HepG2 (cell line): ENCODE measurements at regions not wholly inside any gene's neighbourhood (a gene's known extent, or its start where the extent isn't known, plus 50 kb on each side); places are given as distances from the start of the nearest gene placed in this dataset.

Experiments
- ATAC-seq: fragments of 200-7000 bp; cut with Tn5 transposase; 3 replicates; pipeline ENCODE4 v1.9.1; 2020; ENCODE audit warnings: mild to moderate bottlenecking, moderate library complexity
- BruUV-seq: library from RNA; stranded (reverse); fragments of 400-500 nt; replicated peaks from 2 replicates; lab custom pipeline; 2021; lab: Mats Ljungman, UMichigan
- CTCF ChIA-PET: fragments of 300-600 bp; formaldehyde crosslinking; extraction: SDS; loops from one replicate; lab custom pipeline; 2021; ENCODE audit warnings: low total read pairs, inconsistent platforms, low intra/inter-chr PET ratio; lab: Yijun Ruan, JAX
- POLR2A ChIA-PET: fragments of 350-600 bp; sonication (Branson Sonifier 250); formaldehyde crosslinking; loops from one replicate; lab custom pipeline; 2020; ENCODE audit warnings: antibody characterized with exemption, inconsistent platforms; lab: Yijun Ruan, JAX
- DNase-seq: peaks from one replicate; pipeline ENCODE4 v3.0.0-alpha.2; 2015; ENCODE audit warnings: low spot score
- FAIRE-seq: peaks from 3 replicates; lab custom pipeline; 2011; peaks lifted over from hg19 to GRCh38; lab: Jason Lieb, UNC
- H2AFZ ChIP-seq: one replicate; pipeline ENCODE4 v1.6.1; 2011; ENCODE audit warnings: low read length, inconsistent platforms
- H3K27ac ChIP-seq: fragments of 300-600 bp; 3 replicates; pipeline ENCODE4 v1.8.0; 2011; ENCODE audit warnings: mixed run types, mild to moderate bottlenecking, mixed read lengths, low read length, inconsistent platforms; ENCODE audit not compliant: insufficient read depth; ENCODE audit errors: extremely low read length
- H3K27me3 ChIP-seq, 2 experiments: fragments of 200-600 bp in 1 of 2; 2 replicates in 1 of 2; 3 replicates in 1 of 2; pipeline versions ENCODE4 v1.6.0 to v1.8.0; 2011; ENCODE audit warnings: low read length in 2 of 2, mild to moderate bottlenecking in 2 of 2, moderate library complexity in 2 of 2, inconsistent platforms in 1 of 2; ENCODE audit not compliant: insufficient read depth in 2 of 2, control insufficient read depth in 1 of 2
- H3K36me3 ChIP-seq, 2 experiments: fragments of 200-600 bp in 1 of 2; replicated peaks in 1 of 2; 2 replicates in 1 of 2; 3 replicates in 1 of 2; pipeline versions ENCODE4 v1.5.1 to v1.8.0; 2011; ENCODE audit warnings: low read length in 2 of 2, inconsistent platforms in 1 of 2; ENCODE audit not compliant: insufficient read depth in 2 of 2, control insufficient read depth in 1 of 2
- H3K4me1 ChIP-seq: 2 replicates; pipeline ENCODE4 v1.5.1; 2012; ENCODE audit warnings: low read length, inconsistent platforms; ENCODE audit not compliant: insufficient read depth
- H3K4me2 ChIP-seq: 2 replicates; pipeline ENCODE4 v1.6.0; 2011; ENCODE audit warnings: low read depth, low read length, inconsistent platforms
- H3K4me3 ChIP-seq, 3 experiments: fragments of 200-600 bp in 1 of 3; sonication (generic), shearing (Covaris generic) in 1 of 3; replicated peaks in 1 of 3; 2 replicates each; pipeline ENCODE4 v1.5.1; 2011 to 2016; ENCODE audit warnings: low read length in 3 of 3, inconsistent platforms in 2 of 3, low read depth in 2 of 3, mild to moderate bottlenecking in 2 of 3, control low read depth in 1 of 3, mixed read lengths in 1 of 3; ENCODE audit not compliant: insufficient read depth in 1 of 3
- H3K79me2 ChIP-seq: one replicate; pipeline ENCODE4 v1.6.1; 2011; ENCODE audit warnings: low read length, inconsistent platforms; ENCODE audit not compliant: insufficient read depth
- H3K9ac ChIP-seq: 2 replicates; pipeline ENCODE4 v1.6.0; 2011; ENCODE audit warnings: mild to moderate bottlenecking, low read depth, low read length, inconsistent platforms; ENCODE audit not compliant: insufficient read depth
- H3K9me3 ChIP-seq: 2 replicates; pipeline ENCODE4 v1.5.1; 2012; ENCODE audit warnings: mild to moderate bottlenecking, low read length
- H4K20me1 ChIP-seq: 2 replicates; pipeline ENCODE4 v1.6.0; 2011; ENCODE audit warnings: inconsistent platforms, mild to moderate bottlenecking, low read length, moderate library complexity; ENCODE audit not compliant: insufficient read depth
- HOXA3 ChIP-seq: sonication (generic); formaldehyde crosslinking; IDR thresholded peaks from 2 replicates; pipeline ENCODE4 v1.5.0; 2020; ENCODE audit warnings: missing genetic modification reagents
- IRF1 ChIP-seq: sonication (generic); formaldehyde crosslinking; IDR thresholded peaks from 2 replicates; pipeline ENCODE4 v1.4.0; 2020; ENCODE audit warnings: low read depth, mild to moderate bottlenecking, missing genetic modification reagents
- KLF6 ChIP-seq: IDR thresholded peaks from 2 replicates; pipeline ENCODE4 v1.8.0; 2016; ENCODE audit warnings: missing biosample characterization, missing genetic modification reagents
- MED8 ChIP-seq: sonication (generic); formaldehyde crosslinking; IDR thresholded peaks from 2 replicates; pipeline ENCODE4 v1.8.1; 2023; ENCODE audit warnings: mild to moderate bottlenecking, missing genetic modification reagents; ENCODE audit not compliant: insufficient replicate concordance
- MEIS1 ChIP-seq: sonication (generic); formaldehyde crosslinking; IDR thresholded peaks from 2 replicates; pipeline ENCODE4 v1.9.0; 2021; ENCODE audit warnings: mild to moderate bottlenecking, missing genetic modification reagents, moderate library complexity, borderline replicate concordance
- RFX5 ChIP-seq: IDR thresholded peaks from 2 replicates; pipeline ENCODE4 v1.6.1; 2011; ENCODE audit warnings: low read depth, low read length, improper control_type of control experiment
- SAFB2 ChIP-seq: sonication (generic); formaldehyde crosslinking; IDR thresholded peaks from 2 replicates; pipeline ENCODE4 v1.5.1; 2020; ENCODE audit warnings: missing genetic modification reagents, low read depth, mild to moderate bottlenecking, borderline replicate concordance
- ZBTB39 ChIP-seq: sonication (generic); formaldehyde crosslinking; IDR thresholded peaks from 2 replicates; pipeline ENCODE4 v1.5.0; 2020; ENCODE audit warnings: missing genetic modification reagents
- ZIK1 ChIP-seq: sonication (generic); formaldehyde crosslinking; IDR thresholded peaks from 2 replicates; pipeline ENCODE4 v1.5.0; 2020; ENCODE audit warnings: mild to moderate bottlenecking, low read depth, missing genetic modification reagents, borderline replicate concordance
- ZKSCAN1 ChIP-seq: fragments of 150-350 bp; IDR thresholded peaks from 2 replicates; pipeline ENCODE4 v1.6.1; 2014; ENCODE audit warnings: low read length
- ZNF124 ChIP-seq: sonication (generic); formaldehyde crosslinking; IDR thresholded peaks from 2 replicates; pipeline ENCODE4 v1.4.0; 2020; ENCODE audit warnings: missing genetic modification reagents
- ZNF33A ChIP-seq: sonication (generic); formaldehyde crosslinking; IDR thresholded peaks from 2 replicates; pipeline ENCODE4 v1.5.1; 2020; ENCODE audit warnings: missing genetic modification reagents, mild to moderate bottlenecking, moderate library complexity, borderline replicate concordance
- ZNF577 ChIP-seq: sonication (generic); formaldehyde crosslinking; IDR thresholded peaks from 2 replicates; pipeline ENCODE4 v1.4.0; 2020; ENCODE audit warnings: mild to moderate bottlenecking, low read depth, missing genetic modification reagents, borderline replicate concordance
- ZNF674 ChIP-seq: sonication (generic); formaldehyde crosslinking; IDR thresholded peaks from 2 replicates; pipeline ENCODE4 v1.5.0; 2020; ENCODE audit warnings: low read depth, mild to moderate bottlenecking, missing genetic modification reagents
- ZNF781 ChIP-seq: sonication (generic); formaldehyde crosslinking; IDR thresholded peaks from 2 replicates; pipeline ENCODE4 v1.5.1; 2020; ENCODE audit warnings: borderline replicate concordance, mild to moderate bottlenecking, missing genetic modification reagents; ENCODE audit errors: not compliant biosample characterization
- ZSCAN22 ChIP-seq: sonication (generic); formaldehyde crosslinking; IDR thresholded peaks from 2 replicates; pipeline ENCODE4 v1.4.0; 2020; ENCODE audit warnings: mild to moderate bottlenecking, missing genetic modification reagents
- WGBS: methylation state at CpG from one replicate; pipeline ENCODE4 v1.1.6; 2017; ENCODE audit warnings: low lambda C conversion rate; 5-methylcytosine and 5-hydroxymethylcytosine counted together
- in situ Hi-C: cut with HindIII; loops from 2 replicates; pipeline ENCODE4 v1.10.0; 2017; ENCODE audit warnings: low pct_unique_long_range_greater_than_20kb; ENCODE audit not compliant: extremely low pct_ligation_motif_present
- intact Hi-C: fragments of 100-400 bp; cut with micrococcal nuclease; formaldehyde crosslinking; loops from one replicate; pipeline ENCODE4 v1.10.0; 2022; ENCODE audit not compliant: unreplicated experiment

GRCh38 chr17:6005939-6006338 is 64.2 kb upstream of the WSCD1 start:
- in situ Hi-C loops: no loop called here
- Histone ChIP-seq H3K27me3 (peaks cover 0 to 10% of the 10 kb centered on the region in 2 experiments; a peak in 2 of 5 replicates), H3K9ac (no peak overlapping the region), H3K4me1 (no peaks in the 10 kb centered on the region), H3K4me3 (no peak overlapping the region), H3K79me2 (no peaks in the 10 kb centered on the region), H4K20me1 (no peaks in the 10 kb centered on the region), H3K27ac (no peak overlapping the region), H3K4me2 (no peak overlapping the region), H3K36me3 (no peaks in the 10 kb centered on the region), H3K9me3 (no peaks in the 10 kb centered on the region), H2AFZ (no peak overlapping the region)
- BruUV-seq: no TSS peak
- ATAC-seq (no peak), DNase-seq (no peak), FAIRE-seq (no peak)
- TF ChIP-seq ZNF781 (CRISPR knock-in tag) (no peak), SAFB2 (CRISPR knock-in tag) (no peak), RFX5 (no peak), HOXA3 (CRISPR knock-in tag) (no peak), ZBTB39 (no peak), ZSCAN22 (CRISPR knock-in tag) (no peak), ZNF33A (CRISPR knock-in tag) (no peak), ZNF124 (CRISPR knock-in tag) (no peak), MED8 (no peak), ZNF674 (CRISPR knock-in tag) (no peak), ZIK1 (CRISPR knock-in tag) (no peak), KLF6 (CRISPR knock-in tag) (no peak), IRF1 (CRISPR knock-in tag) (no peak), MEIS1 (CRISPR knock-in tag) (no peak), ZNF577 (CRISPR knock-in tag) (no peak), ZKSCAN1 (no peak)
- WGBS: 26% methylated on average over 6 of the region's 6 CpGs
- intact Hi-C loops: no loop called here
- ChIA-PET CTCF (no interaction called here), POLR2A (no interaction called here)
